Stimulated activated CD8-positive, alpha-beta memory T cell treated with anti-CD3 and anti-CD28 coated beads, Interleukin-12 subunit alpha, Interleukin-12 subunit beta, amount 100 ng/mL, for 24 hours (primary cell): ENCODE measurements at regions not wholly inside any gene's neighbourhood (a gene's known extent, or its start where the extent isn't known, plus 50 kb on each side); places are given as distances from the start of the nearest gene placed in this dataset.
"Not testable (repeated sequence)": the region's sequence is repeated elsewhere in the genome, so short reads cannot be mapped to it uniquely, and the experiment has no call there.

Experiments used
- DNase-seq: peaks from one replicate; pipeline ENCODE4 v3.0.0-alpha.2; 2020; ENCODE audit errors: extremely low read depth

GRCh38 chr16:72729552-72729951 is 318.4 kb downstream of the ZFHX3 start:
- DNase-seq = not testable (repeated sequence)

GRCh38 chr16:72728516-72728915 is 319.4 kb downstream of the ZFHX3 start:
- DNase-seq = no peak

- no peak for DNase-seq
Observed at GRCh38 chr16:72727565-72727964, 320.4 kb downstream of the ZFHX3 start.

DNA sequence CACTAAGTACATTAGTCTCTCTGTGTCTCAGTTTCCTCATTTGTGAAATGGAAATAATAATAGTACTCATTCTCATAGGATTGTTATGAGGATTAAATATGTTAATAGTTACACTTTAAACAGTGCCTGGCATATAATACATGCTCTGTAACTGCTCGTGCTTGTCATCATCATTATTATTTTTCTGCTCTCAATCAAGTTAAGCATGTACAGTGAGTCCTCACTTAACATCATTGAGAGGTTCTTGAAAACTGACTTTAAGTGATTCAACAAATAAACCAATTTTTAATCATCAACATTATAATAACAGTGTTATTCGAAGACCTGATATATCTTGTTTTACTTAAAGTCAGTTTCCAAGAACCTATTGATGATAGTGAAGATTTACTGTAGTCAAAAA is 322.3 kb downstream of the ZFHX3 start:
- no peak for DNase-seq

DNA sequence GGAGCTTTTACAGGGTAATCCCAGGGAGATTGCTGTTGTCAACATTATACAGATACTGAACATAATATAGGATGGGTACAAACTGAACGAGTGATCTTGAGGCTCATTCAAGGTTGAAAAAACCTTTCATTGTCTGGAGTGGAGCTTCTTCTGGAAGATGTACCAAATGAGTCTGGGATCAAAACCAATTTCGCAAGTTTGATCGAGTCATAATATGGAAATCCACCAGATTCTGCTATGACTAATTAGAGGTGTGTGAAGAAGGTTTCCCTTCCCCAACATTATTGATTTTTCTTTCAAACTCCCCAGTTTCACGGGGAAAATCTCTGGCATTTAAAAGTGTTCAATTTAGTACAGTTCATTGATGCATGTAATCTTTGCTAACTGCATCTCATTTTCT is 324.1 kb downstream of the ZFHX3 start:
- no peak for DNase-seq

- DNase-seq = no peak
Observed at GRCh38 chr16:72722552-72722951, 325.4 kb downstream of the ZFHX3 start.

DNA sequence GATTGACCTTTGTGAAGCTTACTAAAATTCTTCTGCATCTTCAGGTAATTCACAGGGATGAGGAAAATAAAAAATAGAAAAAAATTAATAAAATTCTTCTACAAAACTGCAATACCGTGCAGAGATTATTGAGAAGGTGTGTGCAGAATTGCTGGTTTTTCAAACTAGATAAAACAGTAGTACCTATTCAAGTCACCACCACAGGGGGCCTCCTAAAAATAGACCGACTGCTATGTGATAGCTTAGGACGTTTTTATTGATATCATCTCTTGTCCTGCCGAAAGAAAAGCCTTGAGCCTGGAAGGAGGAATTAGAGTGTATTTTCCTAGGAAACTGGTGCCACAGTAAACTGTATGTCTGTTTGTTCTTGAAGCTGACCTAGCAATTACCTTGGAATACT is 325.9 kb downstream of the ZFHX3 start:
- no peak for DNase-seq

GRCh38 chr16:72715267-72715666 is 332.7 kb downstream of the ZFHX3 start:
- DNase-seq = no peak

- no peak for DNase-seq
Observed at GRCh38 chr16:72711823-72712222, 336.1 kb downstream of the ZFHX3 start.

DNA sequence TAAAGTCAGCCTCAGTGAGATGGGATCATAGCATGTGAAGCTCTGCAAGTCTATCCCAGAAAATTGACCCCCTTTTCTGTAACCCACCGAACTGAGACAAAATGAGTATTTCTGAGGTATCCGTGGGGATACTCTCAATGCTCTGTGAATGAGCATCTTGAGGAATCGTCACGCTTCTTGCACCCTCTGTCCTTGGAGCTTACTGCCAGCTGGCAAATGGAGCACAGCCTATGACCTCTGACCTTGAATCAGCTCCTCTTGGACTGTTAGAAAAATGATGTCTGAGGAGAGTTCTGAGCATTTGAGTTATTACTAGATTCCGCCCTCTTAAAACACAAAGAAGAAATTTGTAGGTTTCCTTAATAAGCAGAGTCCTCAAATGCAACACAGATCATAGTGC is 342.1 kb downstream of the ZFHX3 start:
- no peak for DNase-seq

- DNase-seq = no peak
Observed at GRCh38 chr16:72704746-72705372, 343.1 kb downstream of the ZFHX3 start.

DNA sequence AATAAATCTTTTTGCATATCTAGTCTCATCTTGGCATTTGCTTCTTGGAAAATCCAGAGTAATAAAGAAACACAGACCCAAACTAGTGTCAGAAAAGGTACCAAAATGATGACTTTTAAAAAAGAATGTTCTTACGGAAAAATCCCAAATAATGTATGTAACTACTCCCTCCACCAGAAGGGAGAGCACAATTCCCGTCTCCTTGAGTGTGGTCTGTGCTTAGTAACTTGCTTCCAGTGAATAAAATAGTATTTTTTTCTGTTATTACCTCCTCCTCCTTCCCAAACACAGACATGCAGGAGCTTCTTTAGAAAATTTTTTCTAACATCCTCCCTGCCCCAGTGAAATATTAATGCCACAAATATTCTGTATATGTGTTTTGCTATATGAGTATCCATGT is 358.1 kb downstream of the ZFHX3 start:
- DNase-seq = no peak

- DNase-seq = no peak
Observed at GRCh38 chr16:72680732-72681131, 367.2 kb downstream of the ZFHX3 start.

DNA sequence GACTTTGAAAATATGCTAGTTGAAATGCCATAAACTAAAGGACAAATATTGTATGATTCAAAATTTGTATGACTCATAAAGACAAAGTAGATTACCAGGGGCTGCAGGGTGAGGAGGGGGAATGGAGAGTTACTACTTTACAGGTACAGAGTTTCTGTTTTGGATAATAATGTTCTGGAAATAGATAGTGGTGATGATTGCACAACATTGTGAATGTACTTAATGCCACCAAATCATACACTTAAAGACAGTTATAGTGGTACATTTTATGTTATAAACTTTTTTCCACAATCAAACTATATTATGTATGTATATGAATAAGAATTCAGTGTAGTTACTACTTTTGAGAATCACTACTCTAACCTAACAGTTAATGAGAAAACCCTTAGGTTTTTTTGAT is 368.1 kb downstream of the ZFHX3 start:
- DNase-seq = no peak

GRCh38 chr16:72677662-72678447 is 370.1 kb downstream of the ZFHX3 start:
- no peak for DNase-seq

DNA sequence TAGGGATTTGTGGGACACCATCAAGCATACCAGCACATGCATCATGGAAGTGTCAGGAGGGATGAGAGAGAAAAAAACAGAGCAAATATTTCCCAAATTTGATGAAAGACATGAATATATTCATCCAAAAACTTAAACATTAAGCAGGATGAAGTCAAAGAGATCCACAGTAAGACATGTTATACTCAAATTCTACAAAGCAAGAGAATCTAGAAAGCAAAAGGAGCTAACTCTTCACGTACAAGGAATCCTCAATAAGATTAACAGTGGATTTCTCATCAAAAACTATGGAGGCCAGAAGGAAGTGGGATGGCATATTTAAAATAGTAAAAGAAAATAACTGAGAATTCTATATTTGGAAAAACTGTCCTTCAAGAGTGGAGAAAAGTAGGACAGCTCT is 374.8 kb downstream of the ZFHX3 start:
- no peak for DNase-seq

DNA sequence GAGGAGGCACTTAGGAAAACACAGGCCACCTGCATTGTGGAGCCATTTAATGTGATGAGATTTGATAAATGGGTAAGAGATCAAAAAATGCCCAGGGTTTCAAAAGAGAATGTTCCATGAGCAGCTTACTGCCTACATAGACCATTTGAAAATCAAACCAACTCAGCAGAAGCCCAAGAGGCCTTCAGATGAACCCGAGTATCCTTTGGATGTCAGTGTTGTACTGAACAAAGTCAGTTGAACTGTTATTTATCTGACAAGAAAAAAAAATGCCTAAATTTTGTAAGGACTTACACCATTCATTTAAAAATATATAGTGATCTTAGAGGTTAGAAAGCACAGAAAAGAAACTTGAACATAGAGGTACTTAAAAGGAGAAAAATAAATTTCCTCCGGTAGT is 381.7 kb downstream of the ZFHX3 start:
- no peak for DNase-seq

GRCh38 chr16:72665701-72666100 is 382.2 kb downstream of the ZFHX3 start:
- no peak for DNase-seq

DNA sequence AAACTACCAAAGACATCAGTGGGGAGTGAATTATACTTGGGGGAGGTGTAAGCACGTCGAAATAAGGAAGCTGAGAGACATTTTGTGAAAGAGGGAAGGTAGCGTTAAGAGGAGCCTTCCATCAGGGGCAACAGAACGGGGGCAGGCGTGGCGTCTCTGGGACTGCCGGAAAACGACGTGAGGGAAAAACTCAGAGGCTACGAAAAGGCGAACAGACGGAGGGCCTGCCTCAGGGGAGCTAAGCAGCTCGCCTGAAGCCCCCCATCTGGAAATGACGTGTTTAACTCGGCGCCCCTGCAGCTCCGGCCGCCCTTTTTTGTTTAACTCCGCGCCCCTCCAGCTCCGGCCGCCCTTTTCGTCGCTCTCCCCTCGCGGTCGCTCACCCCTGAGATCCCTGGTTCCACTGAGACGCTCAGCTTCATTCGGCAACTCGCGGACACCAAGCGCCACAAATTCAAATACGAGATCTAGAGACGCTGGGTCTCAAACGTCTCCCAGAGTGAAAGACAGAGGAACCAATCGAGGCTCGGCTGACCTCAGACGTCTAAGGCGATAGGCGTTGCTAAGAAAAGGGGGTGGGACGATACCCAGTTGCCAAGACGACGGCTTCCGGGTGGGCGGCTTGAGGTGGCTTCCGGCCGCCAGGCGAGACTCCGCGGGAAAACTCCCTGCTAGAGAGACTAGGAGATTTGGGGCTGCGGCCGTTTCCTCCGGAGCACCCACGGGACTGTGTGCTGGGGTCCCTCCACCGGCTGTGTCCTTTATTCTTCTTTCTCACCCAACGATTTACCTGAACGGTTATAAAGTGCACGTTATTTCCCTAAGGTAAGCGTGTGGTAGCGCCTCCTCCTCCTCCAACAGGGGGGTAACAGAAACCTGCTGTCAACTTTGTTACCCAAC is 383.2 kb downstream of the ZFHX3 start:
- DNase-seq = peak; percentile 85

- DNase-seq = no peak
Observed at GRCh38 chr16:72664056-72664508, 383.8 kb downstream of the ZFHX3 start.

- DNase-seq = no peak
Observed at GRCh38 chr16:72658888-72659717, 388.8 kb downstream of the ZFHX3 start.

GRCh38 chr16:72657791-72658190 is 390.1 kb downstream of the ZFHX3 start:
- no peak for DNase-seq
